ENCODE measurements at regions not wholly inside any gene's neighbourhood (a gene's known extent, or its start where the extent isn't known, plus 50 kb on each side); places are given as distances from the start of the nearest gene placed in this dataset.
A peak's percentile ranks its signal among the peaks of the same experiment; 100 is the strongest.

DNA sequence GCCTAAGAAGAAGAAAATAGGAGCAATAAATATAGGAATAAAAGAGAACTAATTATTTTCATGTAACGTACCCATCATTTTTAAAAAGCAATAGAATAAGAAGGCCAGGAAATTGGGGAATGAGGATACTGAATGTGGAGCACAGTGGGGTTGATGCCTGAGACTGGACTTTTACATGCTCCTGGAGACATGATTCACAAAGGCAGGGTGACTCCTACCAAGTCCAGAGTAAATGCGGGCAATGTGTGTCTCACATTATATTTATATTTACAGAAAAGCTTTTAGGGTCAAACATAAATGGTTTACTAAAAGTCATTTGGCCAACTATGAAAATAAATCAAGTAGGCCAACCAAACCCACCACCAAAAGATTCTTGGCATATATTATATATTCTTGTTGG lies 87.9 kb upstream of the COL5A2 start:
- ATAC-seq (no peak), DNase-seq (no peak), FAIRE-seq (no peak)
- H3K36me3 ChIP-seq: no peaks in the 10 kb centered on the region
- H3K9me3 ChIP-seq: no peaks in the 10 kb centered on the region
- no peak overlapping the region for H3K27ac ChIP-seq
- intact Hi-C loops (cut with DNase I): no loop called here
- H3K4me3 ChIP-seq: no peak overlapping the region
- TF ChIP-seq CTCF (IDR thresholded peaks at IDR 0.05): no peak
- WGBS, 2 donors: 48 to 50% methylated on average over 2 of the region's 2 CpGs
- no peaks in the 10 kb centered on the region for H3K27me3 ChIP-seq
- H3K4me1 ChIP-seq: no peaks in the 10 kb centered on the region

DNA sequence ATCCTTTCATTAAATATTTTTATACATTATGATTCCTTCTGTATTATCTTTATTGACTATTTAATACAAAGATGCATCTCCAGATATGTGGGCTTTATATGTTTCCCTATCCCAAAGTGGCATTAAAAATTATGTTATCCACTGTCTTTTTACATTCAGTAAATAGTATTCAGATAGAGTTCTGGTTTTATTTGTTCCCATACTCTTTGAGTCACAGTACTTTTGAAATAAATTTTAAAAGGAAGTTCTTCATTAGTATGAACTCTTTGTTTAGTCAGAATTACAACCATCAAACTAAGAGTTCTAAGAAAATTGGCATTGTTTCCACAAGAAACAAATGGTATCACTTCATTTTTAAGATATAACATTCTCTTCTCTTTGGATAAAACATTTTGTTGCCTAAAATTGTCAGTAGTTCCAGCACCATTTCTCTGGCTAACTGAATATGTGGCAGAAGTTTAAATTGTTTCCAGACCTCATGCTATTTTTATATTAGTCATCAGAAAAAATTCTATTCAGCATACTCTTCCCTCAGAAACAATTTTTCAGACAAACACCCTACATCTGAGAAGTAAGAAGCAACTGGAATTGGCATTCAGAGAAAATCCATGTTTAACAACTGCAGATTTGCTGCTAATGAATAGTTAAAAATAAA lies 88.5 kb upstream of the COL5A2 start:
- FAIRE-seq: peak; percentile 29
- ATAC-seq: peak in 2 of 4 donors; percentile 16 to 24
- no peak for DNase-seq
- intact Hi-C loops (cut with DNase I): no loop called here
- no peaks in the 10 kb centered on the region for H3K4me1 ChIP-seq
- H3K27ac ChIP-seq: no peak overlapping the region
- no peak overlapping the region for H3K4me3 ChIP-seq
- no peak for TF ChIP-seq CTCF (IDR thresholded peaks at IDR 0.05)
- H3K27me3 ChIP-seq: no peaks in the 10 kb centered on the region
- no peaks in the 10 kb centered on the region for H3K36me3 ChIP-seq
- H3K9me3 ChIP-seq: no peaks in the 10 kb centered on the region

DNA sequence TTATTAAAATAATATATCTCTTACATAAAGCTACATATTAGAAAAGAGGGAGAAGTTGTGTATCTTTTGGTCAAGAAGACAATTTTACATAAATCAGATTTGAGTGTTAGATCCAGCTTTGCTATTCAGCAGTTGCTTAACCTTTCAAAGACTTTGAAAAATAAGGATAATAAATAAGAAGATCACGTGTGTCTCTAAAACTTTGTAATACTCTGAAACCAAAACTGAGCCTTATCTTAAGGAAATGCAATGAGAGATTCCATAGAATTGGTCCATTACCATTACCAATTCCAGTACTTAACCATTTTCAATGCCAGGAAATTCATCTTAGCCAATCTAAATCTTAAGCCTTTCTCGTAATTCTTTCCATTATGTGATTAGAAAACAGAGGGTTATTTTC lies 89.2 kb upstream of the COL5A2 start:
- Histone ChIP-seq H3K4me1 (no peaks in the 10 kb centered on the region), H3K27ac (no peak overlapping the region), H3K9me3 (no peaks in the 10 kb centered on the region), H3K36me3 (no peaks in the 10 kb centered on the region), H3K27me3 (no peaks in the 10 kb centered on the region), H3K4me3 (no peak overlapping the region)
- intact Hi-C loops (cut with DNase I): no loop called here
- WGBS, 2 donors: 86 to 90% methylated on average over 2 of the region's 2 CpGs
- no peak for TF ChIP-seq CTCF (IDR thresholded peaks at IDR 0.05)
- no peak for FAIRE-seq
- DNase-seq: no peak
- ATAC-seq: no peak

GRCh38 chr2:189273734-189274133 lies 94.2 kb upstream of the COL5A2 start:
- no peak for DNase-seq
- no peaks in the 10 kb centered on the region for H3K9me3 ChIP-seq
- FAIRE-seq: no peak
- no peak overlapping the region for H3K27ac ChIP-seq
- no peak overlapping the region for H3K4me3 ChIP-seq
- TF ChIP-seq CTCF (IDR thresholded peaks at IDR 0.05): no peak
- no peaks in the 10 kb centered on the region for H3K36me3 ChIP-seq
- WGBS, 2 donors: 43 to 48% methylated on average over 2 of the region's 2 CpGs
- no peaks in the 10 kb centered on the region for H3K27me3 ChIP-seq
- H3K4me1 ChIP-seq: no peaks in the 10 kb centered on the region
- no peak for ATAC-seq
- intact Hi-C loops (cut with DNase I): no loop called here

- Histone ChIP-seq H3K27me3 (no peaks in the 10 kb centered on the region), H3K4me1 (no peaks in the 10 kb centered on the region), H3K4me3 (no peak overlapping the region), H3K27ac (no peak overlapping the region), H3K9me3 (no peaks in the 10 kb centered on the region), H3K36me3 (no peaks in the 10 kb centered on the region)
- intact Hi-C loops (cut with DNase I): no loop called here
- no peak for FAIRE-seq
- ATAC-seq: no peak
- DNase-seq: no peak
- TF ChIP-seq CTCF (IDR thresholded peaks at IDR 0.05): no peak
Observed at GRCh38 chr2:189274361-189274760, 94.8 kb upstream of the COL5A2 start.

Measured in pancreas (tissue), 10 donors.